ENCODE measurements at regions not wholly inside any gene's neighbourhood (a gene's known extent, or its start where the extent isn't known, plus 50 kb on each side); places are given as distances from the start of the nearest gene placed in this dataset.
"Not testable (repeated sequence)": the region's sequence is repeated elsewhere in the genome, so short reads cannot be mapped to it uniquely, and the experiment has no call there.

GRCh38 chr21:27532076-27532475 is 565.2 kb upstream of the ADAMTS5 start:
- Histone ChIP-seq H3K27ac (no peak overlapping the region), H3K4me3 (no peak overlapping the region), H3K4me1 (replicated peaks in 1 of 2) (peaks cover 0 to 2% of the 10 kb centered on the region in 2 donors)
- no peak for ATAC-seq (replicated peaks in 6 of 8)
- in situ Hi-C loops (cut with MboI; ENCODE audit: low pct_unique_long_range_greater_than_20kb in 2 of 9, low sequenced_read_pairs in 9 of 9, unreplicated experiment in 9 of 9) = no loop called here
- WGBS, 10 experiments = 59 to 100% (median 77%) methylated on average over 2 to 6 of the region's 6 CpGs

- Histone ChIP-seq H3K4me1 (replicated peaks in 1 of 2) (peaks cover 0 to 2% of the 10 kb centered on the region in 2 donors), H3K27ac (no peak overlapping the region), H3K4me3 (no peak overlapping the region)
- WGBS, 10 experiments = 33 to 100% (median 88%) methylated on average over 1 of the region's 1 CpG; no CpG with 5 or more reads in 5 of the 10 experiments
- in situ Hi-C loops (cut with MboI; ENCODE audit: low pct_unique_long_range_greater_than_20kb in 2 of 9, low sequenced_read_pairs in 9 of 9, unreplicated experiment in 9 of 9) = no loop called here
- ATAC-seq (replicated peaks in 6 of 8) = no peak
These were observed 561.8 kb upstream of the ADAMTS5 start for GRCh38 chr21:27528697-27529096.

DNA sequence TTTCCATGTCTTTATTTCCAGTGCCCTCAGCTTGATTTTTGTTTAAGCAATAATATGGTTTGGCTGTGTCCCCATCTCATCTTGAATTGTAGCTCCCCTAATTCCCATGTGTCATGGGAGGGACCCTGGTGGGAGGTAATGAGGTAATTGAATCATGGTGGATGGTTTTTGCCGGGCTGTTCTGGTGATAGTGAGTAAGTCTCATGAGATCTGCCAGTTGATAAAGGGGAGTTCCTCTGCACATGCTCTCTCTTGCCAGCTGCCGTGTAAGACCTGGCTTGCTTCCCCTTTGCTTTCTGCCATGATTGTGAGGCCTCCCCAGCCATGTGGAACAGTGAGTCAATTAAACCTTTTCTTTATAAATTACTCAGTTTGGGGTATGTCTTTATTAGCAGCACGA is 559.6 kb upstream of the ADAMTS5 start:
- Histone ChIP-seq H3K4me1 (replicated peaks in 1 of 2) (no peaks in the 10 kb centered on the region), H3K27ac (no peak overlapping the region), H3K4me3 (no peak overlapping the region)
- in situ Hi-C loops (cut with MboI; ENCODE audit: low pct_unique_long_range_greater_than_20kb in 2 of 9, low sequenced_read_pairs in 9 of 9, unreplicated experiment in 9 of 9) = no loop called here
- 42 to 100% (median 70%) methylated on average over 1 to 3 of the region's 3 CpGs; no CpG with 5 or more reads in 2 of the 10 experiments for WGBS, 10 experiments
- ATAC-seq (replicated peaks in 6 of 8) = no peak

- no peak for ATAC-seq (replicated peaks in 6 of 8)
- Histone ChIP-seq H3K4me3 (no peak overlapping the region), H3K4me1 (replicated peaks in 1 of 2) (no peaks in the 10 kb centered on the region), H3K27ac (no peak overlapping the region)
- WGBS, 10 experiments = 55 to 97% (median 91%) methylated on average over 3 to 4 of the region's 4 CpGs; no CpG with 5 or more reads in 1 of the 10 experiments
- in situ Hi-C loops (cut with MboI; ENCODE audit: low pct_unique_long_range_greater_than_20kb in 2 of 9, low sequenced_read_pairs in 9 of 9, unreplicated experiment in 9 of 9) = no loop called here
These were observed 558.9 kb upstream of the ADAMTS5 start for GRCh38 chr21:27525780-27526179.

DNA sequence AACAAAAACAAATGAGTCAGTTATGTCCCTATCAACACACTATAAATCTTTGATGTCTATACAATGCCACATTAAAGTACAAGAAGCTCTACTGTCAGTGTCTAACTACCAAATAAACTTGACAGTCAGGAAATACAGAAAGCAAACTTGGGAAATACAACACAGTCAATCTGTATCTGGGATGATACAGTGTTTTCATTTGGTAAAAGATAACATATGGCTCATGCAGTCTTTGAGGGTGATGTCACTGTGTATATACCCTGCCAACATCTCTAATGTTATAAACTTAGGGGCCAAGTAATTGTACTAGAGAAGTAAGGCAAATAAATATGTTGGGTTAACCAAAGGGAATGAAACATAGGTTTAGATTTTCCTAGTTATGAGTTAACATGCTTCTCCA is 552.5 kb upstream of the ADAMTS5 start:
- H3K27ac ChIP-seq = no peak overlapping the region
- in situ Hi-C loops (cut with MboI; ENCODE audit: low pct_unique_long_range_greater_than_20kb in 2 of 9, low sequenced_read_pairs in 9 of 9, unreplicated experiment in 9 of 9) = no loop called here
- ATAC-seq (replicated peaks in 6 of 8) = no peak
- H3K4me1 ChIP-seq (replicated peaks in 1 of 2) = no peaks in the 10 kb centered on the region
- no peak overlapping the region for H3K4me3 ChIP-seq

DNA sequence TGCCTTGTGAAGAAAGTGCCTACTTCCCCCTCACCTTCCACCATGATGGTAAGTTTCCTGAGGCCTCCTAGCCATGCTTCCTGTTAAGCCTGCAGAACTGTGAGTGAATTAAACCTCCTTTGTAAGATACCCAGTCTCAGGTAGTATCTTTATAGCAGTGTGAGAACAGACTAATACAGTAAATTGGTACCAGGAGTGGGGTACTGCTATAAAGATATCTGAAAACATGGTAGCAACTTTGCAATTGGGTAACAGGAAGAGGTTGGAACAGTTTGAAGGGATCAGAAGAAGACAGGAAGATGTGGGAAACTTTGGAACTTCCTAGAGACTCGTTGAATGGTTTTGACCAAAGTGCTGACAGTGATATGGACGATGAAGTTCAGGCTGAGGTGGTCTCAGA is 550.3 kb upstream of the ADAMTS5 start:
- H3K4me3 ChIP-seq; ATAC-seq (replicated peaks in 6 of 8); H3K27ac ChIP-seq; in situ Hi-C loops (cut with MboI; ENCODE audit: low pct_unique_long_range_greater_than_20kb in 2 of 9, low sequenced_read_pairs in 9 of 9, unreplicated experiment in 9 of 9); H3K4me1 ChIP-seq (replicated peaks in 1 of 2): not testable (repeated sequence)
- WGBS, 10 experiments = 9 to 73% (median 50%) methylated on average over 1 to 2 of the region's 2 CpGs; no CpG with 5 or more reads in 1 of the 10 experiments

DNA sequence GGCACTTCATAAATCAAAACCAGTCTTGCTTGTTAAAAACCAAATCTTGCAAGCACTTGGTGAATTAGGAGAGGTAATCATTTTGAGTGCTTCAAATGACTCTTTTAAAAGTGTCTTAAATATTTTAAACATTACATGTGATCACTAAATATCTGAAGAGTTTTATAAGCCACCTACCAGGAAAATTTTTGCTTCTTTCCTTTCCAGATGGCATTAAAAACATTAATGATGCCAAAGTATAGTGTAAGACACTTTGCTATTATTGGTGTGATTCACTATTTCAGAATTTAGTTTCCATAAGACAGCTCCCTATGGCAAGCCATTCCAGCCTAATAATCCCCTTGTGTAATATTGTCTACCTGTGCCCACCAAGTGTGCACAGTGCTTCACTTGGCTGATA is 548.8 kb upstream of the ADAMTS5 start:
- in situ Hi-C loops (cut with MboI; ENCODE audit: low pct_unique_long_range_greater_than_20kb in 2 of 9, low sequenced_read_pairs in 9 of 9, unreplicated experiment in 9 of 9) = no loop called here
- no peaks in the 10 kb centered on the region for H3K4me1 ChIP-seq (replicated peaks in 1 of 2)
- no peak for ATAC-seq (replicated peaks in 6 of 8)
- H3K4me3 ChIP-seq = no peak overlapping the region
- no peak overlapping the region for H3K27ac ChIP-seq

- 52 to 95% (median 89%) methylated on average over 3 to 4 of the region's 4 CpGs for WGBS, 10 experiments
These were observed 546.9 kb upstream of the ADAMTS5 start for GRCh38 chr21:27513825-27514224.

DNA sequence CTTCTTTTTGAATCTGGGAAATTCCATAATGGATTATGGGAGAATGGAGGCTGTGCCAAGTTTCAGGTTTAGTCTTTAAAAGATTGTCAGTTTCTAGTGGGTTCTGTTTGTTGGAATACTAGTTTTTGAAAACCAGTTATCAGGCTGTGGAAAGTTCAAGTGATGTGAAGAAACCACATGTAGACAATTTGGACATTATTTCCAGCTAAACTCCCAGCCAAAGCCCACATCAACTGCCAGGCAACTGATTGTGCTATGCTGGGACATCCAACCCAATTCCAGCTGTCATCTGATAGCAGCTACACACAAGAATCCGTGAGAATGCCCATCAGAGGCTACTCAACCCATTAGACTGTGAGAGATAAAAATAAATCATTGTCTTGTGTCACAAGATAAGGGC is 546.1 kb upstream of the ADAMTS5 start:
- Histone ChIP-seq H3K4me3 (no peak overlapping the region), H3K4me1 (replicated peaks in 1 of 2) (no peaks in the 10 kb centered on the region), H3K27ac (no peak overlapping the region)
- no peak for ATAC-seq (replicated peaks in 6 of 8)
- 13 to 100% (median 60%) methylated on average over 1 of the region's 1 CpG; no CpG with 5 or more reads in 3 of the 10 experiments for WGBS, 10 experiments
- in situ Hi-C loops (cut with MboI; ENCODE audit: low pct_unique_long_range_greater_than_20kb in 2 of 9, low sequenced_read_pairs in 9 of 9, unreplicated experiment in 9 of 9) = no loop called here

More at GRCh38 chr21:27513825-27514224, 546.9 kb upstream of the ADAMTS5 start:
- no peak for ATAC-seq (replicated peaks in 6 of 8)
- Histone ChIP-seq H3K27ac (no peak overlapping the region), H3K4me1 (replicated peaks in 1 of 2) (no peaks in the 10 kb centered on the region), H3K4me3 (no peak overlapping the region)
- in situ Hi-C loops (cut with MboI; ENCODE audit: low pct_unique_long_range_greater_than_20kb in 2 of 9, low sequenced_read_pairs in 9 of 9, unreplicated experiment in 9 of 9) = no loop called here

DNA sequence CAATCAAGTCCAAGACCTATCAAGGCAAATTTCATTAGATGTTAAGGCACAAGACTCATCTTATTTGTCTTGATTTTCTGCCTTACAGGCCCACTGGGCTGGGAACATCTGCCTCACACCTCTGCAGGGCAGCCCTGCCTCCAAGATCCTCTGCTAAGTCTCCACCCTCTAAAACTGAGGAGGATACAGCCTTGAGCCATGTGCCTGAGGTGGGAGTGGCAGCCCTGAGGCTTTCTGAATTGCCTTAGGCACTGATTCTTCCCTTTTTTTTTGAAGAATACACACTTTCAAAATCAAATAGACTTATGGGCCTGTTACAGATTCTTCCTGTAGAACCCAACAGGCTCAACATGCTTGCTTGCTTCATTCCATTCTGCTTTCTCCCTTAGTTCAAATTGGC is 544.3 kb upstream of the ADAMTS5 start:
- ATAC-seq (replicated peaks in 6 of 8) = peak in 2 of 8 experiments; percentile 75 to 92
- Histone ChIP-seq H3K4me1 (replicated peaks in 1 of 2) (no peaks in the 10 kb centered on the region), H3K4me3 (no peak overlapping the region), H3K27ac (no peak overlapping the region)
- in situ Hi-C loops (cut with MboI; ENCODE audit: low pct_unique_long_range_greater_than_20kb in 2 of 9, low sequenced_read_pairs in 9 of 9, unreplicated experiment in 9 of 9) = no loop called here

GRCh38 chr21:27507695-27508094 is 540.8 kb upstream of the ADAMTS5 start:
- H3K27ac ChIP-seq = no peak overlapping the region
- in situ Hi-C loops (cut with MboI; ENCODE audit: low pct_unique_long_range_greater_than_20kb in 2 of 9, low sequenced_read_pairs in 9 of 9, unreplicated experiment in 9 of 9) = no loop called here
- WGBS, 10 experiments = 30 to 100% (median 91%) methylated on average over 1 to 4 of the region's 4 CpGs
- no peaks in the 10 kb centered on the region for H3K4me1 ChIP-seq (replicated peaks in 1 of 2)
- H3K4me3 ChIP-seq = no peak overlapping the region
- no peak for ATAC-seq (replicated peaks in 6 of 8)

DNA sequence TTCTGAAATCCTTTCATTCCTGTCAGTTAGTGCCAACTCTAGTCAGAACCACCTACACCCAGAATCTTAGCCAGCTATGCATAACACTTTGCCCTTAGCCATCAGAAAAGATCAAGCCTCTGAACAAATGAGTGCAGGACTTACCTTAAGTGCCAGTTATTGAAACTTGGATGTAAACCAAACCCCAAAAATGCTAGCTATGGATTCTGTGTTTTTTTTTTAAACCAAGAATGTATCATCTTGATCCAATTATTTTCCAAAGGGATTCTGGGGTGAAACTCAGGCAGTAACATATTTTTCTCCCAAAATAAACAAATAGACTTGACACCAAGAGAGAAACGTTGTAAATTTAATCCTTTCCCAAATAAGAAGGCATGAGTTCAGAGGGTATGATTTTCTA is 538.6 kb upstream of the ADAMTS5 start:
- 0 to 91% (median 75%) methylated on average over 1 of the region's 1 CpG; no CpG with 5 or more reads in 3 of the 10 experiments for WGBS, 10 experiments
- ATAC-seq (replicated peaks in 6 of 8) = no peak
- no peaks in the 10 kb centered on the region for H3K4me1 ChIP-seq (replicated peaks in 1 of 2)
- in situ Hi-C loops (cut with MboI; ENCODE audit: low pct_unique_long_range_greater_than_20kb in 2 of 9, low sequenced_read_pairs in 9 of 9, unreplicated experiment in 9 of 9) = no loop called here
- H3K27ac ChIP-seq = no peak overlapping the region
- H3K4me3 ChIP-seq = no peak overlapping the region

- H3K4me1 ChIP-seq (replicated peaks in 1 of 2) = no peaks in the 10 kb centered on the region
- no peak for ATAC-seq (replicated peaks in 6 of 8)
- in situ Hi-C loops (cut with MboI; ENCODE audit: low pct_unique_long_range_greater_than_20kb in 2 of 9, low sequenced_read_pairs in 9 of 9, unreplicated experiment in 9 of 9) = no loop called here
- 62 to 93% (median 76%) methylated on average over 1 to 3 of the region's 3 CpGs for WGBS, 10 experiments
- H3K27ac ChIP-seq = no peak overlapping the region
- no peak overlapping the region for H3K4me3 ChIP-seq
These were observed 535.9 kb upstream of the ADAMTS5 start for GRCh38 chr21:27502801-27503200.

GRCh38 chr21:27498025-27498424 is 531.1 kb upstream of the ADAMTS5 start:
- Histone ChIP-seq H3K4me1 (replicated peaks in 1 of 2) (no peaks in the 10 kb centered on the region), H3K27ac (no peak overlapping the region), H3K4me3 (no peak overlapping the region)
- in situ Hi-C loops (cut with MboI; ENCODE audit: low pct_unique_long_range_greater_than_20kb in 2 of 9, low sequenced_read_pairs in 9 of 9, unreplicated experiment in 9 of 9) = no loop called here
- 0 to 80% (median 60%) methylated on average over 1 to 3 of the region's 3 CpGs; no CpG with 5 or more reads in 1 of the 10 experiments for WGBS, 10 experiments
- ATAC-seq (replicated peaks in 6 of 8) = no peak

DNA sequence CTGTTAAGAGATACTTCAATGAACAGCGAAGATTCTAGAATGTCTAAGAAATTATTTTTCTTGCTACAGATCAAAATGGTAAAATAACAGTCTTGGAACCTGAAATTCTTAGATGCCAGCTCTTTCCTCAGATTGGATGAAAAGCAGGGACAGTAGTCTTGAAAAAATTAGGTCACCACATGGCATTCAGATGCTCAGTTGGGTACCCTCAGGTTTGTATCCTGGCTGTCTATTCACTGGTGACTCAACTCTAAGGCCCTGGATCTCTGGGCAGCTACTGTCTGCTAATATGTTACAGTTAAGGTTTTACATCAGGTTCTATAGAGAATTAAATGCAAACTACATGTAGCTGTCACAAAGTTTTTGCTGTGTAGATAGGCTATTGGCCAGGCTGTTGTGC is 528.9 kb upstream of the ADAMTS5 start:
- no peak for ATAC-seq (replicated peaks in 6 of 8)
- H3K27ac ChIP-seq = no peak overlapping the region
- 88 to 100% (median 100%) methylated on average over 1 of the region's 1 CpG; no CpG with 5 or more reads in 3 of the 10 experiments for WGBS, 10 experiments
- in situ Hi-C loops (cut with MboI; ENCODE audit: low pct_unique_long_range_greater_than_20kb in 2 of 9, low sequenced_read_pairs in 9 of 9, unreplicated experiment in 9 of 9) = no loop called here
- H3K4me1 ChIP-seq (replicated peaks in 1 of 2) = no peaks in the 10 kb centered on the region
- H3K4me3 ChIP-seq = no peak overlapping the region

Measured in motor neuron (in vitro differentiated cells).